Activated naive CD4-positive, alpha-beta T cell treated with anti-CD3 and anti-CD28 coated beads, Interleukin-2, amount 50 U/mL, for 16 hours (primary cell): ENCODE measurements at regions not wholly inside any gene's neighbourhood (a gene's known extent, or its start where the extent isn't known, plus 50 kb on each side); places are given as distances from the start of the nearest gene placed in this dataset.

Experiments used
- DNase-seq: peaks from one replicate; pipeline ENCODE4 v3.0.0-alpha.2; 2020

DNA sequence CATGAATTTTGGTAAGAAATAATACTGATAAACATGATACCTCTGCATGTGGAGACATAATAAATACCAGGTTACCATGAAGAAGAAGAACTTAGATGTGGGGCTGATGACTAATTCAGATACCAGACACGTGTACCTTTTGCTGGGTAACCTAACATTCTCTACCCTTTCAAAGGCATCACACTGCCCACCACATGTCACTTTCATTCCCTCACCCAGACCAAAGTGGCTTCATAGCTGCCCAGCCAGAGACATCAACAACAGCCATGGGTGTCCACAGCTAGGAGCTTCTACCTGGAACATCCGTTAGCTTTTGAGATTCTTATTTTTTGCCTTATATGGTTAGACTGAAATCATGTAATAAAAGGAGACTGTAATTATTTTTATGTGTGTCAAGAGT lies 396.8 kb downstream of the MED10 start:
- no peak for DNase-seq

GRCh38 chr5:5980538-5980895 lies 397.8 kb downstream of the MED10 start:
- DNase-seq: no peak

DNA sequence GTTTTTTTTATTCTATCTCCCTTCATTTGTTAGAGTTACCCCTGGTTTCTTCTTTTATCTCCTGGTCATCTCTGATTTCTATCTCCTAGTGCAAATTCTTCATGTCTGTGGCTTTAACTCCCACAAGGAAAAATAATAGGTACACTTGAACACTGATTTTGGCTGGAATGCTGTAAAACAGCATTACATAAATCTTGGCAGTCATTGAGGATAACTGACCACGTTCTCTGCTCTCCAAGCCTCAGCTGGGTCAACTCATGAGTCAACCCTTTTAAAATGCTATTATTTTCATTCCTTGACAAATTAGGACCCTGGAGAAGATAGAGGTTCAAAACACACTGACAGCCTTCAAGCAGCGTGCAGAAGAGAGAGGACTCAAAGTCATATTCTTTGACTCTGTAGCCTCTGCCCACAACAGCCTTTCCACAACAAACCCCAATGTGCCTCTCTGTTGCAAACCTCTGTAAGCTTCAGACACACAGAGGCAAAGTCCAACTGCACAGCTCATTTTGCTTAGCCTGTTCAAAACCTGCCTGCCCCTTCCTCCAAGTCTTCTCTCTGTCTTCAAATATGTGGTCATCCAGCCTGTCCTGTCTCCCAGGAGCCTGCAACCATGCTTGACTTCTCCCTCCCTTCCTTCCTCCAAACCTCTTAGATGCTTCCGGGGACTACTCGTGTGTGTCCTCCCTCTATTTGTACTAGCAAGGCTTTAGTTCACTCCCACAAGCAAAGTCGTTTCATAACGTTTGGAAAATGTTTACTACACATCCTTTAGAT lies 398.4 kb downstream of the MED10 start:
- DNase-seq: no peak

DNA sequence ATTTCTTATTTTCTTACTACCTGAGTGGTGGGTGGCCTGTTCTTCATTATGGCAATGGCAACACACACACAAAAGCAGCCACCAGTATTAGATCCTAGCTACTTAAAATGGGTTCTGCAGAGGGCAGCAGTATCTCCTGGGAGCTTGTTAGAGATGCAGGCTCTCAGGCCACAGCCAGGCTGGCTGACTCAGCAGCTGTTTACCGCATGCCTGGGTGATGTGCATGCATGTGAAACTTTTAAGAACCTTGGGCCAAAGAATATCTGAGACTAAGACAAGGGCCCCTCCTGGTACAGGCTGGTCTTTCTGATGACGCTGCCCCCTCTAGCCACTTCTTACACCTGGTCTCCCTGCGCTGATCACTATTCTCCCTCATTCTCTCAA lies 399.0 kb downstream of the MED10 start:
- no peak for DNase-seq

DNA sequence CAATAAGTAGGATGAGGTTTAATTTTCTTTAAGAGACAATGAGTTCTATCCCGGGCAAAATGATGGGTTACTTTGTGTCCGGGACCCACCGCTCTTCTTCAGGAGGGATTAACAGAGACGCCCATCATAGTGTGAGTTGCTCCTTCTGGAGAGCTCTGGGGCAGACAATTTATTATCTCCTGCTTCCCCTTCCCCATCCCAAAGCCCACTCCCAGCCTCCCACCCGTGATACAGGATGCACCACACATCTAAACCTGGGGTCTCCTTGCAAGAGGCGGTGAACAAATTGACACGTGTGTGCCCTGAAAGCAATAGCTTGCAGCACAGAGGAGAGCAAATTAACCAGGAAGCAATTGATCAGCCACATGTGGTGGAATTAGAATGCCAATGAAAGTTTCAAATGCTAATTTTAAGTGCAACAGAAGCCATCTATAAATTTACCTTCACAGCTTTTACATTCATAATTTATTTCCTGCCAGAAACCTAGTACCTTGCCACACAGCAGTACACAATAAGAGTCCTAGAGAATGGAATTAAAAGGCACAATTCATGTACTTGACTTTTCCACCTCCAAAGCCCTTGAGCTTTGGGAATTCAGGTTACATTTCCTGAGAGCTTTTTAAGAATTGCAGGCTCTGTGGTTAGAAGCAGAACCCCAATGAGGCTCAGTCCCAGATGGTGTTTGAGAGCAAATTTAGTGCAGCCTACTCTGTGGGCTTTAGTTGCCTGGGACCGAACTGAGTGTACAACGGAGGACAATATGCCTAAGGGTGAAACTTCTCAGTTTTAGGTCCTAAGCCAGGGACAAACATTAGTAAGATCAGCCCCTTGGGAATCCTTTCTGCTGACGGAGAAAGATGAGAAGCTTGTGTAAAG lies 399.6 kb downstream of the MED10 start:
- no peak for DNase-seq

DNA sequence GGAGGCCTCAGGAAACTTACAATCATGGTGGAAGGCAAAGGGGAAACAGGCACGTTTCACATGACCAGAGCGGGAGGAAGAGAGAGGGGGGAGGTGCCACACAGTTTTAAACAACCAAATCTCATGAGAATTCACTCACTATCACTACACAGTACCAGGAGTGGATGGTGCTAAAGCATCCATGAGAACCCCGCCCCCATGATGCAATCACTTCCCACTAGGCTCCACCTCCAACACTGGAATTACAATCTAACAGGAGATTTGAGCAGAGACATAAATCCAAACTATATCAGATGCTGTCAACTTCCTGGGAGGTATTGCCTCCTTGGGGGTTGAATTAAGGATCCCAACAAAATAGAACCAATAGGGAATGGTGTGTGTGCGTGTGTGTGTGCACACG lies 407.1 kb downstream of the MED10 start:
- no peak for DNase-seq

DNA sequence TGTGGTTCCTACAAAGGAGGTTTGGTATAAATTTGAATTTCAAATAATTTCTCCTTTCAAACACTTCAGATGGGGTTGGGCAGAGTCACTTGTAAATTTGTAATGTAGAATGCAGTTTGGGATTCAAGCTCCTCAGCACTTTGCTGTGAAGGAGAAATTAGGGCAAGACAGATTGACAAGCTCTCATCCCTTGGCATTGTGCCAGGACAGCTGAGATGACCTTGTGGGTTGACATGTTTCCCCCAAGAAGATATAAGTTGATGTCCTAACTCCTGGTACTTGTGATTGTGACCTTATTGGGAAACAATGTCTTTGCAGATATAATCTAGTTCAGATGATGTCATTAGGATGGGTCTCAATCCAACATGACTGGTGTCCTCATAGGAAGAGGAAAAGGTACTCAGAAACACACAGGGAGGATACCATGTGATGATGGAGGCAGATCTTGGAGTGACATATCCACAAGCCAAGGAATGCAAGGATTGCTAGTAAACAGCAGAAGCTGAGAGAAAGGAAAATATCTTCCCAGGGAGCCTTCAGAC lies 408.3 kb downstream of the MED10 start:
- DNase-seq: no peak

DNA sequence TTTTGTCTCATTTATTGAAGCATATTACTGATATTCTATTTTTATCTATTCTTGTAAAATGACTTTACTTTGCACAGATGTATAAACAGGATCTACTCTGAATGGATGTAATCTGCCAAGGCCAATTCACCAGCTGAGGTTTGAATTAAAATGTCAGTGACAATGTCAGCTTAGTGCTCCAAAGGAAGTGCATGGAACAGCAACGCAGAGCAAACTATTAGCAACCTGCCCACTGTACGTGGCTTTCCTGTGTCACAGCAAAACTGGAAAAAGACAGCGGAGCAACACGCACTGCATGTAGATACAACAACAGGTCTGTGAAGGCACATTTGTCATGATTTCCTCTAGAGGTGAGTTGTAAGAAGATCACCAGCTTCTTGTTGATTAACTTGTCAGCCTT lies 409.4 kb downstream of the MED10 start:
- no peak for DNase-seq

DNA sequence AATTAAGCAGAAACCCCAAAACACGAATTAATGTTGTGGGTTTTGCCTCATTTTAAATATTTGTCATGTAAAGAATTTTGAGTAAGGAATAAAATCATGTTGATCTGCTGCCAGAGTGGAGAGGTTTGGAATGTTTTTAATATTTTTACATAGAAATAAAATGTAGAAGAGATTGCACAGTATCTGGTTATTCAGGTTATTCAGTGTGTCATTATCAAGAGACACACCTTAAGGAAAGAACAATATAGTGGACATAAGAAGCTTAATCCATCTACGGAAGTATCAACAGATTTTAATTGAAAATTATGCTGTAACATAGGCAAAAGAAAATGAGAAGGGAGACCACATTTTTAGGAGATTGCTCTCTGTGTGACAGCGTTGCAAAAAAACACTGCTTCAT lies 410.4 kb downstream of the MED10 start:
- DNase-seq: no peak

- DNase-seq: no peak
Measured at GRCh38 chr5:5967373-5967772, 411.0 kb downstream of the MED10 start.

- no peak for DNase-seq
Measured at GRCh38 chr5:5965132-5965531, 413.2 kb downstream of the MED10 start.

DNA sequence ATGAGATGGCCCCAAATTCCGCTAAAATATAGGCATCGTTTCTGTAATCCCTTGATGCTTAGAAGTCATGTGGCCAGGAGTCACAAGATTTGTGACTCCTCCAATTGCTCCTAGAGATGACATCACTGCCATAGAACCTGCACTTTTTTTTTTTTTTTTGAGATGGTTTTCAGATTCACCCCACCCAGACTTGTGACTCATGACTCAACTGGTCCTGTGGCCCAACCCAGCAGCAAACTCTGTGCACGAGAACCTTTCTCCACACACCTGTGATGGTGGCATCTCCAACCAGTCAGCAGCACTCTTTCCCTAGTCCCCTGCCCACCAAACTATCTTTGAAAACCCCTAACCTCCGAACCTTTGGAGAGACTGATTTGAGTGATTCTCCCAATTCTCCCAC lies 414.0 kb downstream of the MED10 start:
- DNase-seq: no peak

GRCh38 chr5:5957737-5958136 lies 420.6 kb downstream of the MED10 start:
- no peak for DNase-seq

DNA sequence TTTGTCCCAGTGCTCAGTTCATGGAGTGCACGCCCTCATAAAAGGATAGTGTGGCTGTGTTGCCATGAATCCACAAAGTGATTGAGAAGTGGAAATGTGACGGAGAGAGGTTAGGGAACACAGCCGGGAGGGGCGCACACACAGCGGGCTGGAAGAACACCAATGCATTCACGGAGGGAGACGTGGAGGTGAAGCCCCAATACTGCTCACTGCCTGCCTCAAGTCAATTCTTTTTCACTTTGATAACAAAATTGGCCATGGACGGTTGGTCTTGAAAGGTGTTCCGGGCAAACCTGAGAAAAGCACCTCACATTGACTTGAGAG lies 424.1 kb downstream of the MED10 start:
- DNase-seq: no peak

DNA sequence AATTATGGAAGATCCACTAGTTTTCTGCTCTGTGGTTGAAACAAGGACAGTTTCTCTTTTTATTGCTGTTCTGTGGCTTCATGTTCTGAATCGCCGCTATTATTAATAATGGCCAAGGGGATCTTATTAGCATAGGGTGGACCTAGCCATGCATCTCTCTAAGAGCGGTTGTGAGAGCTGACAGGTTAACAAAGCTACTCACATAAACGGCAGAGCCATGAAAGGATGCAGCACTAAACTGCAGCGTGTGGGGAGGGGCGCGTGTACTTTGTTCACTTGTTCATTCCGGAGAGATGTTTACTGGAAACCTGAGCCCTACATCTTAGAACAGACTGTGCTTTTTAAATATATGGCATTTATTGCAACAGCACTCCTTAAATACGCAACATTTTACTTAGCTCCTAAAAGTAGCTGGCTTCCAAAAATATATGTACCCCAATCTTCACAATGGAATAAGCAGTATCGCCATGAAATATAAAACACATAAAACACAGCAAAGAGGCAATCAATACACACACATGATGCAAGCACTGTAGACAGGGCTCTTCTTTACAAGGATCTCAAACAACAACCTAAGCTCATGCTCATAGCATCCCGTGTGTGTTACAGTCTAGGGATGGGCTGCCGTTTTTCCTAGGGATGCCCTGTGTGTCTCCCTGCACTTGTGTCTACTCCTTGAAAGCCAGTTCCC lies 424.6 kb downstream of the MED10 start:
- DNase-seq: no peak

- no peak for DNase-seq
Measured at GRCh38 chr5:5951953-5952352, 426.4 kb downstream of the MED10 start.

GRCh38 chr5:5950658-5951057 lies 427.7 kb downstream of the MED10 start:
- no peak for DNase-seq

- no peak for DNase-seq
Measured at GRCh38 chr5:5941486-5941885, 436.9 kb downstream of the MED10 start.

GRCh38 chr5:5939759-5940370 lies 438.5 kb downstream of the MED10 start:
- DNase-seq: no peak

DNA sequence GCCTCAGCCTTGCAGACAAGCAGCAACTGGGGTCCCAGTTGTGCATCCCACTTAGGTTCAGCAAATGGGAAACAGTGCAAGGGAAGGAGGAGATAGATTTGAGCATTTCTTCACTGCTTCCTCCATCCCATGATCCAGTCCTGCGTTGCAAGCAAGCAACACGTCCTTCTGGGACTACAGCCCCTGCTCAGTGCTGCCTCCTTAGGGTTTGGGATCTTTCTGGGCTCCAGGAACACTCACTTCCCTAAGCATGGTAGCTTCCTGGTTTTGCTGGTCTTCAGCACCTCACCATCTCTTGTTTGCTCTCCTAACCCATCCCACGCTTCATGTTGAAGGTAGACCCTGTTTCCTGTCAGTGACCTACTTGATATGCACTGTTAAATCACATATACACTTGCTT lies 444.7 kb downstream of the MED10 start:
- DNase-seq: no peak

DNA sequence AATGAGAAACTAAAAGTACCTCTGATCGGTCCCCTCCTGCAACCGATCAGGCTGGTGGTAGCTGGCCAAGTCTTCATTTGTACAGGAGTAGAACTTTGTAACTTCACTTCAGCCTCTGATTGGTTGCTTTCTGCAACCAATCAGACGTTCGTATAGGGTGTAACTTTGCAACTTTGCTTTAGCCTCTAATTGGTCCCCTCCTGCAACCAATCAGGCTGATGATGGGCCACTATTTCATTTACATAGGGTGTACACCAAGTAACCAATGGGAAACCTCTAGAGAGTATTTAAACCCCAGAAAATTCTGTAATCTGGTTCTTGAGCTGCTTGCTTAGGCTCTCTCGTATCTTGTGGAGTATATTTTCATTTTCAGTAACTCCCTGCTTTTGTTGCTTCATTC lies 445.5 kb downstream of the MED10 start:
- DNase-seq: no peak

DNA sequence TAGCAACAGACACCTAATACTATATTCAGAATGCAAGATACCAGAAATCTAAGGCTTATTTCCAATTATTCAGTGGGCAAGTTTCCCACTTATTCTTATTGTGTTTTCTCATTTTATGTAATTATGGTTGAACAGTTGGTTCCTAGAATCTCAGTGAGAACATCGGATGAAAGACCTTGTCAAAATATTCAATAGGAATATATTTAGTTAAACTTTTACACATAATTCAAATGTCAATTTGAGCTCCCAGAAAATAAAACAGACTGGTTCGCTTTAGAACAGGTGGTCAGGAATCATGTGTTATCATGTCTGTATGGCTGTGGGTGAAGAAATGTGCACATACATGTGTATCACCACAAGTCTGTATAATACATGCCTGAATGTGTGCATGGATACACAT lies 447.8 kb downstream of the MED10 start:
- DNase-seq: no peak

GRCh38 chr5:5929291-5930020 lies 448.9 kb downstream of the MED10 start:
- DNase-seq: no peak
